Tibial nerve (tissue), 4 donors: ENCODE measurements at regions not wholly inside any gene's neighbourhood (a gene's known extent, or its start where the extent isn't known, plus 50 kb on each side); places are given as distances from the start of the nearest gene placed in this dataset.

Experiments used
- CTCF ChIP-seq, 5 experiments: fragments of 200-600 bp in 3 of 5; fragments of 450-650 bp in 2 of 5; sonication (generic) in 3 of 5; IDR thresholded peaks; one replicate each; pipeline ENCODE4 v1.5.1; 2016 to 2019; ENCODE audit warnings: antibody characterized with exemption in 5 of 5, mild to moderate bottlenecking in 3 of 5, moderate library complexity in 2 of 5
- EP300 ChIP-seq, 2 donors: sonication (generic); formaldehyde crosslinking; IDR thresholded peaks; one replicate each; pipeline ENCODE4 v1.6.1; 2017; ENCODE audit warnings: antibody characterized with exemption in 2 of 2, mild to moderate bottlenecking in 1 of 2
- POLR2A ChIP-seq, 2 donors: fragments of 450-650 bp; IDR thresholded peaks; one replicate each; pipeline ENCODE4 v1.6.1; 2017; ENCODE audit warnings: antibody characterized with exemption in 2 of 2, mild to moderate bottlenecking in 2 of 2, moderate library complexity in 2 of 2

GRCh38 chr6:141361559-141361958 is 771.2 kb upstream of the GJE1 start:
- TF ChIP-seq CTCF (IDR thresholded peaks at IDR 0.05) (no peak), POLR2A (IDR thresholded peaks at IDR 0.05) (no peak), EP300 (IDR thresholded peaks at IDR 0.05) (no peak)
